SH-SY5Y (cell line): ENCODE measurements at regions not wholly inside any gene's neighbourhood (a gene's known extent, or its start where the extent isn't known, plus 50 kb on each side); places are given as distances from the start of the nearest gene placed in this dataset.

Experiments used
- GATA2 ChIP-seq: IDR thresholded peaks from 2 replicates; pipeline ENCODE4 v1.6.1; 2011; ENCODE audit warnings: mild to moderate bottlenecking, low read depth, low read length
- GATA3 ChIP-seq: IDR thresholded peaks from 2 replicates; pipeline ENCODE4 v1.6.1; 2011; ENCODE audit warnings: low read depth, mild to moderate bottlenecking, low read length, moderate library complexity

DNA sequence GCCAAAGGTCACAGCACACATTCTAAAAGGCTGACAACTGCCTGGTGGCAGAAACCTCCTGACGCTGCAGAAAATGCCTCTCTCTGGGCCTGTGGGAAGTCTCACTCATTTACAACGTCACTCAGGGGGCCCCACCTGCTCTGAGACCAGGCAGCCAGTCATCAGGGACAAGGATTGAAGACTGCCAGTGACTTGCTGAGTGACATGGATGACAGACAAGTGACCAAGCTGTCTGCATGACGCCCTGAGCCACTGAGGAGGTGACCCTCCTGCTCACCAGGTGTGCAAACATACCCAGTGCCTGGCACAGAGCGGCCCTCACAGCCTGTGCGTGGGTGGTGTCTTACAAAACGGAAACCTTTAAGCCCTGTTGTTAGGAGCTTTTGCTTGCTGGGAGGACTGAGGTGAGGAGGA lies 392.4 kb downstream of the TNS1 start:
- no peak for TF ChIP-seq GATA2
- no peak for TF ChIP-seq GATA3
